ENCODE measurements at regions not wholly inside any gene's neighbourhood (a gene's known extent, or its start where the extent isn't known, plus 50 kb on each side); places are given as distances from the start of the nearest gene placed in this dataset.
"Not testable (repeated sequence)": the region's sequence is repeated elsewhere in the genome, so short reads cannot be mapped to it uniquely, and the experiment has no call there.

GRCh38 chr12:16828891-16829290 is 222.9 kb upstream of the LMO3 start:
- H3K36me3 ChIP-seq (ENCODE audit: control insufficient read depth, insufficient read depth, low read length) = no peaks in the 10 kb centered on the region
- no peaks in the 10 kb centered on the region for H3K27me3 ChIP-seq (ENCODE audit: control insufficient read depth, insufficient read depth, low read length)
- no CpG with 5 or more reads among the region's 2 CpGs for WGBS (ENCODE audit: insufficient coverage, insufficient read length)
- H3K27ac ChIP-seq (ENCODE audit: low read length) = no peak overlapping the region
- H3K9me3 ChIP-seq (ENCODE audit: control insufficient read depth, insufficient read depth, low read length) = no peaks in the 10 kb centered on the region
- H3K4me3 ChIP-seq (ENCODE audit: low read length) = no peak overlapping the region
- no peak for DNase-seq (ENCODE audit: low read depth, low spot score)
- H3K4me1 ChIP-seq (ENCODE audit: control insufficient read depth, insufficient read depth, low read length) = no peaks in the 10 kb centered on the region; the same call in none of the 2 replicates

- no CpG with 5 or more reads among the region's 4 CpGs for WGBS (ENCODE audit: insufficient coverage, insufficient read length)
These were observed 201.8 kb upstream of the LMO3 start for GRCh38 chr12:16807731-16808130.

GRCh38 chr12:16796168-16796567 is 190.2 kb upstream of the LMO3 start:
- Histone ChIP-seq H3K9me3 (ENCODE audit: control insufficient read depth, insufficient read depth, low read length) (no peaks in the 10 kb centered on the region), H3K4me1 (ENCODE audit: control insufficient read depth, insufficient read depth, low read length) (no peaks in the 10 kb centered on the region), H3K36me3 (ENCODE audit: control insufficient read depth, insufficient read depth, low read length) (no peaks in the 10 kb centered on the region), H3K27me3 (ENCODE audit: control insufficient read depth, insufficient read depth, low read length) (no peaks in the 10 kb centered on the region; the same call in 1 of the 2 replicates), H3K27ac (ENCODE audit: low read length) (no peak overlapping the region), H3K4me3 (ENCODE audit: low read length) (no peak overlapping the region)
- no CpG with 5 or more reads among the region's 1 CpG for WGBS (ENCODE audit: insufficient coverage, insufficient read length)
- DNase-seq (ENCODE audit: low read depth, low spot score) = no peak

More at GRCh38 chr12:16807731-16808130, 201.8 kb upstream of the LMO3 start:
- Histone ChIP-seq H3K27ac (ENCODE audit: low read length) (no peak overlapping the region), H3K4me3 (ENCODE audit: low read length) (no peak overlapping the region), H3K27me3 (ENCODE audit: control insufficient read depth, insufficient read depth, low read length) (no peaks in the 10 kb centered on the region), H3K36me3 (ENCODE audit: control insufficient read depth, insufficient read depth, low read length) (no peaks in the 10 kb centered on the region), H3K9me3 (ENCODE audit: control insufficient read depth, insufficient read depth, low read length) (no peaks in the 10 kb centered on the region), H3K4me1 (ENCODE audit: control insufficient read depth, insufficient read depth, low read length) (no peaks in the 10 kb centered on the region)
- DNase-seq (ENCODE audit: low read depth, low spot score) = no peak

GRCh38 chr12:16789204-16789790 is 183.3 kb upstream of the LMO3 start:
- no peak for DNase-seq (ENCODE audit: low read depth, low spot score)
- Histone ChIP-seq H3K9me3 (ENCODE audit: control insufficient read depth, insufficient read depth, low read length) (no peaks in the 10 kb centered on the region), H3K27ac (ENCODE audit: low read length) (no peak overlapping the region), H3K27me3 (ENCODE audit: control insufficient read depth, insufficient read depth, low read length) (no peaks in the 10 kb centered on the region; the same call in 1 of the 2 replicates), H3K4me3 (ENCODE audit: low read length) (no peak overlapping the region), H3K36me3 (ENCODE audit: control insufficient read depth, insufficient read depth, low read length) (no peaks in the 10 kb centered on the region), H3K4me1 (ENCODE audit: control insufficient read depth, insufficient read depth, low read length) (no peaks in the 10 kb centered on the region; the same call in 1 of the 2 replicates)
- WGBS (ENCODE audit: insufficient coverage, insufficient read length) = no CpG with 5 or more reads among the region's 8 CpGs

- Histone ChIP-seq H3K9me3 (ENCODE audit: control insufficient read depth, insufficient read depth, low read length) (no peaks in the 10 kb centered on the region), H3K27ac (ENCODE audit: low read length) (no peak overlapping the region), H3K36me3 (ENCODE audit: control insufficient read depth, insufficient read depth, low read length) (no peaks in the 10 kb centered on the region), H3K4me3 (ENCODE audit: low read length) (no peak overlapping the region), H3K4me1 (ENCODE audit: control insufficient read depth, insufficient read depth, low read length) (no peaks in the 10 kb centered on the region; the same call in 1 of the 2 replicates), H3K27me3 (ENCODE audit: control insufficient read depth, insufficient read depth, low read length) (no peaks in the 10 kb centered on the region; the same call in 1 of the 2 replicates)
- no CpG with 5 or more reads among the region's 5 CpGs for WGBS (ENCODE audit: insufficient coverage, insufficient read length)
- DNase-seq (ENCODE audit: low read depth, low spot score) = no peak
These were observed 182.7 kb upstream of the LMO3 start for GRCh38 chr12:16788506-16789203.

- H3K9me3 ChIP-seq (ENCODE audit: control insufficient read depth, insufficient read depth, low read length) = no peaks in the 10 kb centered on the region
- no peaks in the 10 kb centered on the region; the same call in 1 of the 2 replicates for H3K4me1 ChIP-seq (ENCODE audit: control insufficient read depth, insufficient read depth, low read length)
- DNase-seq (ENCODE audit: low read depth, low spot score) = no peak
- WGBS (ENCODE audit: insufficient coverage, insufficient read length) = no CpG with 5 or more reads among the region's 2 CpGs
- H3K27me3 ChIP-seq (ENCODE audit: control insufficient read depth, insufficient read depth, low read length) = no peaks in the 10 kb centered on the region
- H3K36me3 ChIP-seq (ENCODE audit: control insufficient read depth, insufficient read depth, low read length) = no peaks in the 10 kb centered on the region
- H3K27ac ChIP-seq (ENCODE audit: low read length) = no peak overlapping the region
- H3K4me3 ChIP-seq (ENCODE audit: low read length) = no peak overlapping the region
These were observed 180.0 kb upstream of the LMO3 start for GRCh38 chr12:16785953-16786352.

- Histone ChIP-seq H3K4me3 (ENCODE audit: low read length) (no peak overlapping the region), H3K36me3 (ENCODE audit: control insufficient read depth, insufficient read depth, low read length) (no peaks in the 10 kb centered on the region), H3K27ac (ENCODE audit: low read length) (no peak overlapping the region), H3K9me3 (ENCODE audit: control insufficient read depth, insufficient read depth, low read length) (no peaks in the 10 kb centered on the region), H3K27me3 (ENCODE audit: control insufficient read depth, insufficient read depth, low read length) (no peaks in the 10 kb centered on the region), H3K4me1 (ENCODE audit: control insufficient read depth, insufficient read depth, low read length) (no peaks in the 10 kb centered on the region; the same call in 1 of the 2 replicates)
- no peak for DNase-seq (ENCODE audit: low read depth, low spot score)
- no CpG with 5 or more reads among the region's 1 CpG for WGBS (ENCODE audit: insufficient coverage, insufficient read length)
These were observed 179.6 kb upstream of the LMO3 start for GRCh38 chr12:16785524-16785923.

GRCh38 chr12:16769129-16769528 is 163.2 kb upstream of the LMO3 start:
- H3K27me3 ChIP-seq (ENCODE audit: control insufficient read depth, insufficient read depth, low read length); H3K4me3 ChIP-seq (ENCODE audit: low read length); H3K36me3 ChIP-seq (ENCODE audit: control insufficient read depth, insufficient read depth, low read length); H3K9me3 ChIP-seq (ENCODE audit: control insufficient read depth, insufficient read depth, low read length); DNase-seq (ENCODE audit: low read depth, low spot score); H3K4me1 ChIP-seq (ENCODE audit: control insufficient read depth, insufficient read depth, low read length); H3K27ac ChIP-seq (ENCODE audit: low read length): not testable (repeated sequence)
- no CpG with 5 or more reads among the region's 2 CpGs for WGBS (ENCODE audit: insufficient coverage, insufficient read length)

GRCh38 chr12:16766736-16767135 is 160.8 kb upstream of the LMO3 start:
- H3K36me3 ChIP-seq (ENCODE audit: control insufficient read depth, insufficient read depth, low read length) = no peaks in the 10 kb centered on the region
- no peaks in the 10 kb centered on the region for H3K4me1 ChIP-seq (ENCODE audit: control insufficient read depth, insufficient read depth, low read length)
- no peaks in the 10 kb centered on the region for H3K9me3 ChIP-seq (ENCODE audit: control insufficient read depth, insufficient read depth, low read length)
- H3K27ac ChIP-seq (ENCODE audit: low read length) = no peak overlapping the region
- WGBS (ENCODE audit: insufficient coverage, insufficient read length) = no CpG with 5 or more reads among the region's 1 CpG
- DNase-seq (ENCODE audit: low read depth, low spot score) = no peak
- no peaks in the 10 kb centered on the region for H3K27me3 ChIP-seq (ENCODE audit: control insufficient read depth, insufficient read depth, low read length)
- no peak overlapping the region for H3K4me3 ChIP-seq (ENCODE audit: low read length)

- Histone ChIP-seq H3K27me3 (ENCODE audit: control insufficient read depth, insufficient read depth, low read length) (no peaks in the 10 kb centered on the region), H3K4me3 (ENCODE audit: low read length) (no peak overlapping the region), H3K9me3 (ENCODE audit: control insufficient read depth, insufficient read depth, low read length) (no peaks in the 10 kb centered on the region), H3K36me3 (ENCODE audit: control insufficient read depth, insufficient read depth, low read length) (no peaks in the 10 kb centered on the region), H3K4me1 (ENCODE audit: control insufficient read depth, insufficient read depth, low read length) (no peaks in the 10 kb centered on the region), H3K27ac (ENCODE audit: low read length) (no peak overlapping the region)
- DNase-seq (ENCODE audit: low read depth, low spot score) = no peak
These were observed 157.9 kb upstream of the LMO3 start for GRCh38 chr12:16763901-16764300.
